Smooth muscle cell (in vitro differentiated cells): ENCODE measurements at regions not wholly inside any gene's neighbourhood (a gene's known extent, or its start where the extent isn't known, plus 50 kb on each side); places are given as distances from the start of the nearest gene placed in this dataset.
"Not testable (repeated sequence)": the region's sequence is repeated elsewhere in the genome, so short reads cannot be mapped to it uniquely, and the experiment has no call there.

Experiments used
- DNase-seq: peaks from one replicate; lab custom pipeline; 2025; ENCODE audit not compliant: unreplicated experiment; lab: John Stamatoyannopoulos, UW
- H2AFZ ChIP-seq: fragments of 200-600 bp; sonication (generic); 2 replicates; pipeline ENCODE4 v1.6.0; 2016; ENCODE audit warnings: antibody characterized with exemption, low read depth, mild to moderate bottlenecking
- H3F3A ChIP-seq: fragments of 200-600 bp; sonication (generic); 2 replicates; pipeline ENCODE4 v1.6.0; 2017; ENCODE audit warnings: antibody characterized with exemption, low read depth
- H3K27ac ChIP-seq: fragments of 200-600 bp; sonication (generic); 2 replicates; pipeline ENCODE4 v1.5.1; 2016; ENCODE audit warnings: low read depth, mild to moderate bottlenecking
- H3K27me3 ChIP-seq: fragments of 200-600 bp; sonication (generic); 2 replicates; pipeline ENCODE4 v1.6.1; 2016; ENCODE audit warnings: low read depth, mild to moderate bottlenecking
- H3K36me3 ChIP-seq: fragments of 200-600 bp; sonication (generic); 2 replicates; pipeline ENCODE4 v1.5.1; 2016; ENCODE audit warnings: low read depth
- H3K4me1 ChIP-seq: fragments of 200-600 bp; sonication (generic); 2 replicates; pipeline ENCODE4 v1.5.1; 2016; ENCODE audit warnings: low read depth
- H3K4me2 ChIP-seq: fragments of 200-600 bp; sonication (generic); 2 replicates; pipeline ENCODE4 v1.6.0; 2016; ENCODE audit warnings: mild to moderate bottlenecking
- H3K4me3 ChIP-seq: fragments of 200-600 bp; sonication (generic); 2 replicates; pipeline ENCODE4 v1.5.1; 2016; ENCODE audit warnings: mild to moderate bottlenecking
- H3K79me2 ChIP-seq: fragments of 200-600 bp; sonication (generic); 2 replicates; pipeline ENCODE4 v1.6.0; 2016; ENCODE audit warnings: low read depth, mild to moderate bottlenecking
- H3K9ac ChIP-seq: fragments of 200-600 bp; sonication (generic); 2 replicates; pipeline ENCODE4 v1.6.0; 2016; ENCODE audit warnings: low read depth
- H3K9me3 ChIP-seq: fragments of 200-600 bp; sonication (generic); replicated peaks from 2 replicates; pipeline ENCODE4 v1.5.1; 2016; ENCODE audit warnings: low read depth
- H4K20me1 ChIP-seq: fragments of 200-600 bp; sonication (generic); 2 replicates; pipeline ENCODE4 v1.6.0; 2016; ENCODE audit warnings: low read depth
- CTCF ChIP-seq: fragments of 200-600 bp; sonication (generic); IDR thresholded peaks from 2 replicates; pipeline ENCODE4 v1.5.1; 2017; ENCODE audit warnings: borderline replicate concordance, mild to moderate bottlenecking, antibody characterized with exemption; ENCODE audit not compliant: insufficient read depth, poor library complexity, severe bottlenecking
- WGBS: methylation state at CpG from one replicate; pipeline ENCODE4 v1.1.7; 2016; ENCODE audit warnings: low lambda C conversion rate; 5-methylcytosine and 5-hydroxymethylcytosine counted together

GRCh38 chr5:159518371-159518770, 188.1 kb upstream of the IL12B start:
- no peak overlapping the region for H3K27ac ChIP-seq
- no peaks in the 10 kb centered on the region for H3K9me3 ChIP-seq
- no peak overlapping the region for H3K4me3 ChIP-seq
- no peaks in the 10 kb centered on the region for H3K4me1 ChIP-seq
- DNase-seq = no peak
- no peak overlapping the region for H3K4me2 ChIP-seq
- no peaks in the 10 kb centered on the region for H3K79me2 ChIP-seq
- 89% methylated on average over 3 of the region's 3 CpGs for WGBS
- peaks cover 4% of the 10 kb centered on the region for H3F3A ChIP-seq
- no peak for TF ChIP-seq CTCF
- no peak overlapping the region for H3K9ac ChIP-seq
- H3K36me3 ChIP-seq = no peaks in the 10 kb centered on the region
- H3K27me3 ChIP-seq = no peaks in the 10 kb centered on the region
- no peak overlapping the region for H2AFZ ChIP-seq
- H4K20me1 ChIP-seq = no peaks in the 10 kb centered on the region

GRCh38 chr5:159519365-159519764, 189.1 kb upstream of the IL12B start:
- DNase-seq = no peak
- Histone ChIP-seq H3K9ac (no peak overlapping the region), H3K4me1 (no peaks in the 10 kb centered on the region), H3K4me2 (no peak overlapping the region), H4K20me1 (no peaks in the 10 kb centered on the region), H3K79me2 (no peaks in the 10 kb centered on the region), H3F3A (peaks cover 4% of the 10 kb centered on the region), H3K36me3 (no peaks in the 10 kb centered on the region), H3K27me3 (no peaks in the 10 kb centered on the region), H3K27ac (no peak overlapping the region), H3K9me3 (no peaks in the 10 kb centered on the region), H3K4me3 (no peak overlapping the region), H2AFZ (no peak overlapping the region)
- no peak for TF ChIP-seq CTCF
- 75% methylated on average over 7 of the region's 7 CpGs for WGBS

GRCh38 chr5:159522841-159523240, 192.6 kb upstream of the IL12B start:
- Histone ChIP-seq H3K9me3 (no peaks in the 10 kb centered on the region), H3K4me2 (no peak overlapping the region), H2AFZ (no peak overlapping the region), H4K20me1 (no peaks in the 10 kb centered on the region), H3K4me1 (no peaks in the 10 kb centered on the region), H3K27me3 (no peaks in the 10 kb centered on the region), H3K36me3 (no peaks in the 10 kb centered on the region), H3K27ac (no peak overlapping the region), H3K79me2 (no peaks in the 10 kb centered on the region), H3F3A (no peaks in the 10 kb centered on the region), H3K9ac (no peak overlapping the region), H3K4me3 (no peak overlapping the region)
- 83% methylated on average over 2 of the region's 2 CpGs for WGBS
- TF ChIP-seq CTCF = no peak
- no peak for DNase-seq

- 97% methylated on average over 2 of the region's 2 CpGs for WGBS
- H3K36me3 ChIP-seq, H3K27ac ChIP-seq, H2AFZ ChIP-seq, H3K27me3 ChIP-seq, H3K9ac ChIP-seq, H3K4me1 ChIP-seq, H3K79me2 ChIP-seq, DNase-seq, H3K4me2 ChIP-seq, H3F3A ChIP-seq, H3K4me3 ChIP-seq, H3K9me3 ChIP-seq, H4K20me1 ChIP-seq: not testable (repeated sequence)
These were observed 194.0 kb upstream of the IL12B start for GRCh38 chr5:159524279-159524678.
